DND-41 (cell line): ENCODE measurements at regions not wholly inside any gene's neighbourhood (a gene's known extent, or its start where the extent isn't known, plus 50 kb on each side); places are given as distances from the start of the nearest gene placed in this dataset.

ENCODE experiments used
- ATAC-seq: fragments of 200-7000 bp; cut with Tn5 transposase; 3 replicates; pipeline ENCODE4 v1.9.1; 2021; ENCODE audit warnings: low read depth; ENCODE audit not compliant: insufficient read depth
- DNase-seq: peaks from one replicate; pipeline ENCODE4 v3.0.0-alpha.2; 2020
- H2AFZ ChIP-seq: 2 replicates; pipeline ENCODE4 v1.6.0; 2012; ENCODE audit warnings: low read depth, low read length
- H3K27ac ChIP-seq: 2 replicates; pipeline ENCODE4 v1.5.1; 2012; ENCODE audit warnings: low read length, inconsistent platforms
- H3K27me3 ChIP-seq: fragments of 200-600 bp; sonication (generic); 2 replicates; pipeline ENCODE4 v1.6.0; 2012; ENCODE audit warnings: low read length, mild to moderate bottlenecking, inconsistent platforms; ENCODE audit not compliant: insufficient read depth, poor library complexity
- H3K36me3 ChIP-seq: 2 replicates; pipeline ENCODE4 v1.5.1; 2012; ENCODE audit warnings: low read length, inconsistent platforms; ENCODE audit not compliant: insufficient read depth
- H3K4me1 ChIP-seq: 2 replicates; pipeline ENCODE4 v1.5.1; 2012; ENCODE audit warnings: mild to moderate bottlenecking, low read length; ENCODE audit not compliant: insufficient read depth
- H3K4me2 ChIP-seq: 2 replicates; pipeline ENCODE4 v1.6.0; 2012; ENCODE audit warnings: mild to moderate bottlenecking, moderate library complexity, low read length, inconsistent platforms; ENCODE audit not compliant: insufficient read depth
- H3K4me3 ChIP-seq, 2 experiments: fragments of 200-600 bp in 1 of 2; shearing (Covaris generic) in 1 of 2; 2 replicates each; pipeline ENCODE4 v1.5.1; 2012 to 2016; ENCODE audit warnings: inconsistent platforms in 2 of 2, low read length in 2 of 2, mild to moderate bottlenecking in 2 of 2, low read depth in 1 of 2, moderate library complexity in 1 of 2
- H3K79me2 ChIP-seq: 2 replicates; pipeline ENCODE4 v1.6.0; 2012; ENCODE audit warnings: low read length, inconsistent platforms; ENCODE audit not compliant: insufficient read depth
- H3K9ac ChIP-seq: 2 replicates; pipeline ENCODE4 v1.6.0; 2012; ENCODE audit warnings: low read depth, mild to moderate bottlenecking, inconsistent platforms, low read length, moderate library complexity
- H3K9me3 ChIP-seq: 2 replicates; pipeline ENCODE4 v1.5.1; 2012; ENCODE audit warnings: low read length, moderate library complexity, mild to moderate bottlenecking, inconsistent platforms; ENCODE audit not compliant: insufficient read depth, severe bottlenecking
- H4K20me1 ChIP-seq: 2 replicates; pipeline ENCODE4 v1.6.0; 2012; ENCODE audit warnings: low read length; ENCODE audit not compliant: insufficient read depth
- EZH2 ChIP-seq: IDR thresholded peaks from 3 replicates; pipeline ENCODE4 v1.6.1; 2012; ENCODE audit warnings: borderline replicate concordance, low read depth, mild to moderate bottlenecking, moderate library complexity, low read length, inconsistent platforms; ENCODE audit not compliant: severe bottlenecking
- TF ChIP-seq, protein P1 (sequence below): IDR thresholded peaks from 2 replicates; pipeline ENCODE4 v1.5.1; 2012; ENCODE audit warnings: borderline replicate concordance, low read length, moderate library complexity, mild to moderate bottlenecking; ENCODE audit not compliant: poor library complexity, severe bottlenecking; ENCODE audit errors: extremely low read depth

GRCh38 chr7:155953781-155954549 lies 141.7 kb upstream of the SHH start:
- Histone ChIP-seq H3K9ac (no peak overlapping the region), H3K4me2 (no peak overlapping the region), H4K20me1 (no peaks in the 10 kb centered on the region; the same call in 1 of the 2 replicates), H3K4me1 (no peaks in the 10 kb centered on the region), H3K4me3 (no peak overlapping the region), H3K27ac (no peak overlapping the region), H3K79me2 (no peaks in the 10 kb centered on the region), H2AFZ (no peak overlapping the region), H3K36me3 (no peaks in the 10 kb centered on the region), H3K27me3 (peaks cover 4% of the 10 kb centered on the region), H3K9me3 (no peaks in the 10 kb centered on the region)
- TF ChIP-seq, protein P1, sequence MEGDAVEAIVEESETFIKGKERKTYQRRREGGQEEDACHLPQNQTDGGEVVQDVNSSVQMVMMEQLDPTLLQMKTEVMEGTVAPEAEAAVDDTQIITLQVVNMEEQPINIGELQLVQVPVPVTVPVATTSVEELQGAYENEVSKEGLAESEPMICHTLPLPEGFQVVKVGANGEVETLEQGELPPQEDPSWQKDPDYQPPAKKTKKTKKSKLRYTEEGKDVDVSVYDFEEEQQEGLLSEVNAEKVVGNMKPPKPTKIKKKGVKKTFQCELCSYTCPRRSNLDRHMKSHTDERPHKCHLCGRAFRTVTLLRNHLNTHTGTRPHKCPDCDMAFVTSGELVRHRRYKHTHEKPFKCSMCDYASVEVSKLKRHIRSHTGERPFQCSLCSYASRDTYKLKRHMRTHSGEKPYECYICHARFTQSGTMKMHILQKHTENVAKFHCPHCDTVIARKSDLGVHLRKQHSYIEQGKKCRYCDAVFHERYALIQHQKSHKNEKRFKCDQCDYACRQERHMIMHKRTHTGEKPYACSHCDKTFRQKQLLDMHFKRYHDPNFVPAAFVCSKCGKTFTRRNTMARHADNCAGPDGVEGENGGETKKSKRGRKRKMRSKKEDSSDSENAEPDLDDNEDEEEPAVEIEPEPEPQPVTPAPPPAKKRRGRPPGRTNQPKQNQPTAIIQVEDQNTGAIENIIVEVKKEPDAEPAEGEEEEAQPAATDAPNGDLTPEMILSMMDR: no peak
- TF ChIP-seq EZH2: no peak
- ATAC-seq: no peak
- DNase-seq: no peak

DNA sequence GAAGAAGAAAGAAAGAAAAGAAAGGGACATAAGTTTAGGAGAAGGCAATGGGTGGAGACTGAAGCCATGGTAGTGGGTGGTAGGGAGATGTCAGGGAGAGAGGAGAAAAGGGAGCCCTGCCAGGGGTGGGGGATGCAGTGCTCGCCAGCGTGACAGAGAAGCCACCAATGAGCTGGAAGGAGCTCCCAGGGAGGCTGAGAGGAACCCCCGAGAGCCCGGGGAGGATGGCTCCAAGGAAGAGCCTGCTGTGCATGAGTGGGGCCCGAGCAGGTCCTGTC lies 141.2 kb upstream of the SHH start:
- no peak overlapping the region for H3K4me3 ChIP-seq
- ATAC-seq: no peak
- no peaks in the 10 kb centered on the region; the same call in 1 of the 2 replicates for H4K20me1 ChIP-seq
- no peaks in the 10 kb centered on the region for H3K9me3 ChIP-seq
- no peak for DNase-seq
- no peak overlapping the region for H3K27ac ChIP-seq
- H3K4me2 ChIP-seq: no peak overlapping the region
- peaks cover 4% of the 10 kb centered on the region for H3K27me3 ChIP-seq
- H3K9ac ChIP-seq: no peak overlapping the region
- H3K79me2 ChIP-seq: no peaks in the 10 kb centered on the region
- TF ChIP-seq, protein P1: no peak
- TF ChIP-seq EZH2: no peak
- H2AFZ ChIP-seq: no peak overlapping the region
- H3K36me3 ChIP-seq: no peaks in the 10 kb centered on the region
- H3K4me1 ChIP-seq: no peaks in the 10 kb centered on the region

- no peak overlapping the region for H3K4me2 ChIP-seq
- H2AFZ ChIP-seq: no peak overlapping the region
- no peak overlapping the region for H3K9ac ChIP-seq
- no peaks in the 10 kb centered on the region for H3K36me3 ChIP-seq
- H3K27me3 ChIP-seq: peaks cover 4% of the 10 kb centered on the region
- DNase-seq (no peak), ATAC-seq (no peak)
- no peak overlapping the region for H3K27ac ChIP-seq
- no peaks in the 10 kb centered on the region for H3K4me1 ChIP-seq
- no peaks in the 10 kb centered on the region for H3K79me2 ChIP-seq
- no peak for TF ChIP-seq EZH2
- TF ChIP-seq, protein P1: no peak
- no peaks in the 10 kb centered on the region for H3K9me3 ChIP-seq
- no peak overlapping the region for H3K4me3 ChIP-seq
- H4K20me1 ChIP-seq: no peaks in the 10 kb centered on the region; the same call in 1 of the 2 replicates
Measured at GRCh38 chr7:155951554-155952158, 139.4 kb upstream of the SHH start.
